GM21723 (cell line): ENCODE measurements at regions not wholly inside any gene's neighbourhood (a gene's known extent, or its start where the extent isn't known, plus 50 kb on each side); places are given as distances from the start of the nearest gene placed in this dataset.

Source experiments
- ATAC-seq: cut with Tn5 transposase; IDR thresholded peaks from one replicate; pipeline ENCODE4 v1.9.1; 2021; ENCODE audit warnings: mild to moderate bottlenecking, moderate library complexity; ENCODE audit not compliant: unreplicated experiment

DNA sequence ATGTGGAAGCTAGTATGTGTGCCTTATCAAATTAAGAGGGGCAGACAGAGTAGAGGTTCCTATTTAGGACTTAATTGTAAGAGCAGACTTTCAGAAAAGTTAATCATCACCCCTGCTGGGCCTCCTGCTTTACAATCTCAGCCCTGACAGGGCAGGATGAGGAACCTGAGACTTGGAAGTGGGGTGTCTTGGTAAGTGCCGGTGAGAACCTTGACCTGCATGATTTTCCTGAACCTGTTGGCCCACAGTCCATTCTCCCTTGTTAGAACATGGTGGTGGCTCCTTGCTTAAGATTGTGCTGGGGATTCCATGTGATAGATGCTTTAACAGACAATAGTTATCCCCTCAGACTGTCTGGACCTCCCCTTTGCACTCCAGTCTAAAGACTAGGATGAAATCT is 141.7 kb upstream of the TMEM72 start:
- ATAC-seq, result no peak

DNA sequence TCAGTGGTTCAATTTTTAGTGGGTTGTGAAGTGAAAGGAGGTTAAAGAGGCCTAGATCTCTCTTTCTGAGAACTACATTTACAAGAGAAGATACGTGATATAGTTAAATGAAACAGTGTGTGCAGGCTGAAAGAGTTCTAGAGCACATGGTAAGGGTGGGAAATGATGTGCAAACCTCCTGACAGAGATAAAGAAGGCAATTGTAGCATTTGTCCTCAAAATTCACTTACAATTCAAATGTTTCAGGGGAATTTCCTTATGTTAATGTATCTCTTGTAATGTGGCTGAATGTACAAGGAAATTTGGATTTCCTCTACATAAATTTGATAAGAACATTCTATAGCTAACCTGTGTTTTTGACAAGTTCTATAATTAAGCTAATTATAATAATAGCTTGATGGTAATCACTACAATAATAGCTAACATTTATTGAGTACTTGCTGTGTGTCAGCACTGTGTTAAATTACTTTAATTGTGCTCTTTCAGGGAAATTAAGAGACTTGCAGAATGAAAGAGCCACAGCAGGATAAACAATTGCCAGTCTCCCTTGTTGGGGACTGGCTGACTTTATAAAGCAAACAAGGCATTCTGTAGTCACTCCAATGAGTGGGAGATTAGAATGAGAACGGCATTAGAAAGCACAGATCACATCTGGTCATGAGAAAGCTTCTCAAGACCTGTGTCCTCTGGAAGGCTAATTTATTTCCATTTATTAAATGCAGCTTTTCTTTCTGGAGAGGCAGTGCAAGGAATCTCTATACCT is 139.7 kb upstream of the TMEM72 start:
- no peak for ATAC-seq

DNA sequence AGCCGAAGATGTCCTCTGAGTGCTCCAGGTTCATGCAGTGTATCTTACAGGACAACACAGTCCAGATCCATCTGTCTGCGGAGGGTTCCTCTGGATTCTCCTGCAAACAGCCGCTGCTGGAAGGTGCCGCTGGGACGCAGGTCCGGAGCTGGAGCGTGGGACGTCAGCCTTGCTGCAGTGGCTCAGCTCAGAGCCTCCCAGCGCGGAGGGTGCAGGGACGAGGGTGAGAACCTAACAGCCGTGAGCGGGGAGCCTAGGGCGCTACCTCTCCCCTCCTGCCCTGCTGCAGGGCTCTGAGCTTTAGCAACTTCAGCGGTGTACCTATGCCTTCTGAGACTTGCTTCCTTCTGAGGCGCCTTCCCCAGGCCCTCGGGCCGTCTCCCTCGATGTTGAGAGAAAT is 137.6 kb upstream of the TMEM72 start:
- no peak for ATAC-seq

DNA sequence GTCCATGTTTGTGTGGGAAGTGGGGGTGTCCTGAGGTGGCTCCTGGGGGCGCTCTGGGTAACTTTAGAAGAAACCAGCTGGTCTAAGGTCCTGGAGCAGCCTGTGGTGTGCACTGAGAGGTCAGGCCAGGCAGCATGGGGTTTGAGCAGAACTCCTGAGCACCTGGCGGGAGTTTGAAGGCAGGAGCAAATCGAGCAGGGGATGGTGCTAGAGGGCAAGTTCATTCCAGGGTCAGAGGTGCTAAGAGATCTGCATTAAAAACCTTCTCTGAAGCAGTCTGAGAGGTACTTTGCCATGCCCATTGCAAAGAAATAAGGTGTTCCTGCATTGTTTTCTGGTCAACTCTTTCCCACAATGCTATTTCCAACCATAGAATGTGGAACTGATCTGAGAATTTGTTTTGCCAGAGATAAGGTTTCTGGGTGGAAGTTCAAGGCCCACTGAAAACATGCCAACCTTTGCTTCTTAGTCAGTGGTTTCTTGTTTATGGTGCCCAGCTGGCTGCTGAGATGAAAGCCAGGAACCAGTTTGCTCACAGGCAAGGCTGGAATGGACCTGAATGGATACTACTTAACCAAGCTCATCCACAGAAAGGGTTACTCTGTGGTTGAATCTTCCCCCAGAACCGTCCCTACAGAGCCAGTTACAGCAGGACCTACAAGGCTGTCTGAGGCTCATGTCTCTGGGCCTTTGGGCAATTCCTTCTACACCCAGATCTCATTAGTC is 136.3 kb upstream of the TMEM72 start:
- ATAC-seq, result no peak

DNA sequence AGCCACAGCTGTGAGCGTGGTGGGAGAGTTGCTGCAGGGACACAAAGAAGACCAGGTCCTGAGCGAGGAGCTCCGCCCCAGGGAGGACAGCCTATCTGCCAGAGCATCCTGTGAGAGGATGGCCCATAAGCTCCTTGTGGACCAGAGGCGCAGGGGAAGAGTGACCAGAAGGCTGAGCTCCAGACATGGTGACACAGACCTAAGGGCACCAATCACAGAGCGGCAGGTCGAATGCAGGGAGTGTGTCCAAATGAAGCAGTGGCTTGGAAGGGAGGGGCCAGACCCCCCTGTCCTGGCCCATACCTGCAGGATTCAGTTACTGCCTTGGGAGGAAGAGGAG is 135.8 kb upstream of the TMEM72 start:
- no peak for ATAC-seq

DNA sequence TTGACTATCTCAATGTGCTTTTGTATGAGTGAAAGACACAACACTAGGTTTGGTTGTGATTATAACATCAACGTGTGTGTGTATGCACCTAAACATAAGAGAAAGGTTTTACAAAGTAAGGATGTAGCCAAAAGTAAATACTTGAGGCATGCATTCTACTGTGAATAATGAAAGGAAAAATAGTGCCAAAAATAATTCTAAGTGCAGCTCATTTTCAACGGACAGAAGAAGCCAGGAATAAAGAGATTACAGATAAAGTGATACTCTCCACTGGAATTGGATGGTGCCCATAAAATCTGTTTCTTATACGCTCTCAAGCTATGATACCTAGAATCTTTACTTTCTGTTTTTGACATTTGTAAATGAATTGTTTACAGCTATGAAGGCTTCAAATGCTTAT is 135.0 kb upstream of the TMEM72 start:
- ATAC-seq, result no peak

DNA sequence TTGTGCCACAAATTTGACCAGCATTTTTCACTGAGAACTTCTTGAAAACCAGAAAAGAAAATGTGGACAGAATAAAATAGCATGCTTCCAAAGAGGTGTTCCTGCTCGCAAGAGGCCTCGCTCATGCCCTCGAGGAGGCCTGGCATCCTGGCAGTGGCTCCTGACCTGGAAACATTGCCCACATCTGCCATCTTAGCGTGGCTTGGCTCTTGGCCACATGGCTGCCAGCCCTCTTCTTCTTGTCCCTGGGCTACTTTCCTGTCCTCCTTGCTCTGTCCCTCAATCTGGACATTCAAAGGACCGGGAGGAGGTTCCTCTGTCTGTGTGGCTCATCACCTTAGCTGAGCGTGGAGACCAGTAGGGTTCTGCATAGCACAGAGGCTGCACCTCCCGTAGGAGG is 131.6 kb upstream of the TMEM72 start:
- no peak for ATAC-seq

DNA sequence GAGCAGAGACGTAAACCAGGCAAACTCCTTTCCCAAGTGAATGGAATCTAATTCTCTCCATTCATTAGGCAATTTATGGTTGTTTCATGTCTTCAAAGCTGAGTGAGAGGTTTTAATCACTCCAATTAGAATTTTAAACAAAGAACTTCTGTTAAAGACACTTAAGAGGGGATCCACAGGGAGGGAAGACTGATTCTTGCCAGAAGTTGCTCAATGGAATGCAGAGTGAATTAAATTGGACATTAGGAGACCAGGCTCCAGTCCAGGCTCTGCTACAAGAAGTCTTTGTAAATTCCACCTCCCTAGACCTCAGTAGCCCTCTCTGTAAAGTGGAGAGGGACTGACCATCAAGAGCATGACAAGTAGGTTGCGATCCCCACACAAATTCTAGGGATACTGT is 130.7 kb upstream of the TMEM72 start:
- ATAC-seq, result no peak

DNA sequence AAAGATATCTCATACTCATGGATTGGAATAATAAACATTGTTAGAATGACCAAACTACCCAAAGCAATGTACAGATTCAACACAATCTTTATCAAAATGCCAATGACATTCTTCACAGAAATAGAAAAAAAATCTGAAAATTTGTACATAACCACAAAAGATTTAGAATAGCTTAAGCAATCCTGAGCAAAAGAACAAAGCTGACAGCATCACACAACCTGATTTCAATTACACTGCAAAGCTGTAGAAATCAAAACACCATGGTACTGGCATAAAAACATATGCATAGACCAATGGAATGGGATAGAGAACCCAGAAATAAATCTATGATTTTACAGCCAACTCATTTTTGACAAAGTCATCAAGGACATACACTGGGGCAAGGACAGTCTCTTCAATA is 130.0 kb upstream of the TMEM72 start:
- no peak for ATAC-seq

DNA sequence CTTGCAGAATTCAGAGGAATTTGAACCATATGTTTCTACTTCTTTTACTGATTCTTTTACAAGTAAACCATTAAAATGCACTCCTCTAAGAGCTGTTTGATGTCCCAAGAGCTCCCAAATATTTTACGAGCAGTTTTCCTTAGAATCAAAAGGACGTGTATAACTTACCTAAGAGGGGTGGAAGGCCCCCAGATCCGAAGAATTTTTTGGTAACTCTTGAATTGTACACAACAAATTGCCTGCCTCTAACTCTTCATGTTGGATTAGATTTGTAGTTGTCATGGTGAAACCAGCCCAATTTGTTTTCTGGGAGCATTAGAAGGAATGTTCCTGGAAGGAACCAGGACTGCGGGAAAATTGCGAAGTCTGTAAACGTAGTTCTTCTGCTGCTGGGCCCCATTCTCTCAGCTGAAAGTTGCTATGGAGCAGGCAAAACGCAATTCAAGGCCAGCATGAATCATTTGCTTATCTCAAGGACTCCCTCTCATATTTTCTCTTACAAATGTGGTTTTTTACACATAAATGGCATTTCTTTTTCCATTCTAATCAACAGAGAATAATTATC is 124.8 kb upstream of the TMEM72 start:
- ATAC-seq, result no peak

DNA sequence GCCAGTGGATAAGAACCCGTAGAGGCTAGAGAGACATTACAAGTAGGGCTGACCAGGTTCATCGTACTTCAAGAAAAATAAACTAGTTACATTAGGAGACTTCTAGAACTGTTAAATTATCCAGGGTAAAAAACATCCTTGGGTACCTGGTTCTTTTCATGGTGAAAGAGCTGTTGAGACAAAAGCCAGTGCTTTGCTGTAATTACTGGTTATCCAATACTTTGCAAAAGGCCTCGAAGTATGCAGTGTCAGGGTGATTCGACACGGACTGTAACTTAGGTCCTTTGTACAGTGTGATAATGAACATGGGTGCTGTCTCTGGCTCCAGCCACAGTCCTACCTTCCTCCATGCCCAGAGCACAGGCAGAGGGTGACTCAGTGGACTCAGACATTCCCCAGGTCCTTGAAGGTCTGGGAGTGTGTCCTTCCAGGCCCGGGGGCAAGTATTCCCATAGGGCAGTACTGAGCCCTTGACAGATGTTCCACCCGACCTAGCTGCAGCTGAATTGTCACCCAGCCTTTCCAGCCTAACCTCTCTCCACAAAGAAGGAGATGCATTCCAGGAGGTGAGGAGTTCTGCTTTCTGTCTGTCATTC is 123.6 kb upstream of the TMEM72 start:
- no peak for ATAC-seq

DNA sequence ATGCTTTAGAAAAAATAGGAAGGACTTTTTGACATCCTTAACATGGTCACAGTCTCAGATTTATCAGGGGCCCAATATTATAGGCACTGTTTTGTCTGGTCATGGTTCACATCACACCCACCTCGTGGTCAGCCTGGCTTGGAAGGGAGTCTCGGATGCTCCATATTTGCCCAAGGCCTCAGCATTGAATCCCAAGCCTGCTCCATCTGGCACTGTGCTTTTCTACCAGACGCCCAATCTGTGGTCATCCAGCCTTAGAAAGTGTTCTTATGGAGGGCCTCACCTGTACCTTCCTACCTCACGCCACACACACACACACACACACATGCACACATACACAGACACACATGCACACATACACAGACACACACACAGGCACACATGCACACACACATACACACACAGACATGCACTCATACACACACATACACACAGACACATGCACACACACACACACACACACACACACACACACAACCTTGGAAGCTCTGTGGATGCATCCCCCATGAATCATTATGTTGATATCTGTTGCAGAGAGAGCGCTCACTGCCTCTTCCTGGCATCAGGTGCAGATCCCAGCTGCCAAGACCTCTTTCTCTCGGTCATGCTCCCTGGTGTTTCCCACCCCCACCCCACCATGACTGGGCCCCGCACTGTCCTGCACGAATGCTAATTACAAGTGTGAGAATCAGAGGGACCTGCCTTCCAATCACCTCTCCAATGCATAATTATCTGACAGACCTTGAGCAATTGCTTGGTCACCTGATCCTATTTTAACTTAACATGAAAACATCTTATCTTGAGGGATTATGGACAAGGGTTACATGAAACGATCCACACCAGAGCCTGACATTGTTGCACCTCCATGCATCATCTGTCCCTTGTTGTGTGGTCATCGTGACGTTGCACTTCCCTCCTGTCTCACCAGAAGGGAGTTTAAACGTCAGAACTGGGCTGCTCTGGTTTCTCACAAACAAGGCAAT is 122.7 kb upstream of the TMEM72 start:
- no peak for ATAC-seq

DNA sequence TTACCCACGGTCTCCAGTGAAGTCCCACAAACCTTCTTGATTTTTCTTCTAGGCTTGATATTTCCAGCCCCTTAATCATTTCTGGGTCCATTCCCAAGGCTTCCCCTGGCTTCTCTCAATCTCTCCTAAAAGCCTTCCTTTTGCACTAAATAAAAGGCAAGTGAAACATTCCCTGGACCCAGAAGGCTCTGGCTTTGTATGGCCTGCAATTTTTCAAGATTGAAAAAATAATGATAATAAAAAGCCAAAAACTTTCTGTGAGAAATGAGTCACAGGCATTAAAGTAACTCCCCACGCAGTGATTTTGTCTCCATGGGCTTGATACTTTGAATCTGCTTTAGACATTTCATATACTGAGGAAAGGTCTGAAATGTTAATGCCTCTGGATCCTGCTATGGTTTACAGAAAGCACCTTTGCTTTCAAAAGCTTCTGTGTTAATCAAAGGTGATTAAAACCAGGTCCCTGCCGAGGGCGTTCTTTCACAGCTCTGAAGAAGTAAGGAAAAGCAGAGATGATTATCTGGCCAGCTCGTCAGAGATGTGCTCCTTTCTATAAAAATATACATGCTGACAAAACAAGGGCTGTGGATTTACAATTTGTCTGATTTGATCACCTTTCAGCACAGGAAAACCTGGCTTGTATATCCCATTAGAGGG is 118.9 kb upstream of the TMEM72 start:
- ATAC-seq, result no peak

DNA sequence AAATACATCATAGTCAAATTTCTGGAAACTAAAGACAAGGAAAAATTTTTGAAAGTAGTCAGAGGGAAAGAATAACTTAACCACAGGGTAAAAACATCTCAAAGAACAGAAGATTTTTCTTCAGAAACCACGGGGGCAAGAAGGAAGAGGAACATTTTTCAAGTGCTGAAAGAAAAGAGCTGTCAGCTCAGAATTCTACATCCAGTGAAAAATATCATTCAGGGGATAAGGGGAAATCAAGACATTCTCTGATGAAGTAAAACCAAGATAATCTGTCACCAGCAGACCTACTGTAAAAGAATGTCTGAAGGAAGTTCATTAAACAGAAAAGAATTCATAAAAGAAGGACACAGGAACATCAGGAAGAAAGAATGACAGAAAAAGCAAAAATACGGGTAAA is 111.2 kb upstream of the TMEM72 start:
- ATAC-seq, result no peak

DNA sequence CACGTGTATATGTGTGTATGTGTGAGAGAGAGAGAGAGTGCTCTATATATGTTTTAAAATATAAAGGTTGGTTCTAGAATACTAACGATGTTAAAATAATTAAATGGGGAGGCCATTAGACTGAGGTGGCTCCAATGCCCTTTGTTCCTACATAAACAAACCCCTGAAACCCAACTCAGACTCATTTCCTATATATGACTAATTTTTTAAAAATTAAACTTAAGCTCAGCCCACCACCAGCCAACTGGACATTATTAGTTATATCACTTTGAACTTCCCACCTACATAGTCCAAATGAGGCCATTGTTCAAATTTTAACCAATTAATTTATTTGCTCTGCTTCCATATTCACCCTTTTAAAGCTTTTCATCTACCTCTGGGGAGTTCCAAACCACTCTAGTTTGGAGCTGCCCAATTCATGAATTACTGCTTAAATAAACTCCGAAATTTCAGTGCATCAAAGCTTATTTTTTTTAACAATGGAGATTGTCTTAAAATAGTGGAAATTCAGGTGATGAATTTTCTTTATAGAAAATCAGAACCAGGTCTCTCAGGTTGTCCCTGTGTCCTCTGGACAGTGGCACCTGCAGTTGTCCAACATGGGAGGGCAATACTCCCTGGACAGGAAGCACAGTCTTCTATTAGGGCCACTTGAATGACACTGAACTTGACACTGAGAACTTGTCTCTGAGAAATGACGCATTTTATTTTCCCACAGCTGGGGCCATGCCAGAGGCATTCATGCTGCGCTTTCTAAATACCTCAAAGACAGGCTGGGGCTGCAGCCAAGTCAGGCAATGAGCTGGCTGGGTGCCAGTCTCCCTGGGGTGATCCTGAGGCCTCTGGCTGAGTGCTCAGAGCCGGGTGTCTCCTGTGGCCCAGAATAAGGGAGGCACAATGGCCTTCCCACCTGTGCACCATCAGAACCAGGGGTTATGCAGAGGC is 109.5 kb upstream of the TMEM72 start:
- ATAC-seq, result no peak

DNA sequence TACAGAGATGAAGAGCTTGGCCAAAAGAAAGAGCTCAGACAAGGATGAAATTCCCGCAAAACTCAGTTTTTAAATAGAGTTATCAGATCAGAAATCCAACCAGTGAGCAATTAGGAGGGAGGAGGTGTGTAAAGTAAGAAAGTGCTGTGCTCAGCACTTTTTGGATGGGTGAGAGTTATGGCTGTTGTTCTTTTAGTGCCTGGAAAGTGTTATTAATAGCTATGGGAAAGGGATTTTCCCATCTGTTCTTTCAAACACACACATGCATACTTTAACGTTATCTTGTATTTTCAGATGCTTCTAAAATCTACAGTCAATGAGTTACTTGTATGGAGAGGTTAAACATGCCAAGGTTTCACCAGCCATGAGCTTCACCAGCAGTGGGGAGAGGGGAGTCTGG is 107.3 kb upstream of the TMEM72 start:
- ATAC-seq, result no peak

DNA sequence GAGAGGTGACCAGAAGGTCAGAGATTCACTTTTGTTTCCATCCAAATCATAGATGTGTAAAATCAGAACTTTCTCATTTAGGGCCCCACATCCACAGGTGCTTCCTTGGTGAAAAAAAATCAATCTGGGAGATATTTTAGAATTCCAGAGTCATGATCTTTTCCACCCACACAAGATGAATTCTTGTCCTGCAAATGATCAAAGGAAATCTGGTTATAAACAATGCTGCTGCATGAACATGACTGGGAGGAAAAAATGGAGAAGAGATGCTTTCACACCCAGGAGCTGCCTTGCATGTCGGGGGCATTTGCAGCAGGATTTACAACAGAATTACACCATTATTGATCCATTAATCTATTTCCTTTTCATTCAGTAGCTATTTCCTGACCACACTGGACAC is 106.5 kb upstream of the TMEM72 start:
- no peak for ATAC-seq

DNA sequence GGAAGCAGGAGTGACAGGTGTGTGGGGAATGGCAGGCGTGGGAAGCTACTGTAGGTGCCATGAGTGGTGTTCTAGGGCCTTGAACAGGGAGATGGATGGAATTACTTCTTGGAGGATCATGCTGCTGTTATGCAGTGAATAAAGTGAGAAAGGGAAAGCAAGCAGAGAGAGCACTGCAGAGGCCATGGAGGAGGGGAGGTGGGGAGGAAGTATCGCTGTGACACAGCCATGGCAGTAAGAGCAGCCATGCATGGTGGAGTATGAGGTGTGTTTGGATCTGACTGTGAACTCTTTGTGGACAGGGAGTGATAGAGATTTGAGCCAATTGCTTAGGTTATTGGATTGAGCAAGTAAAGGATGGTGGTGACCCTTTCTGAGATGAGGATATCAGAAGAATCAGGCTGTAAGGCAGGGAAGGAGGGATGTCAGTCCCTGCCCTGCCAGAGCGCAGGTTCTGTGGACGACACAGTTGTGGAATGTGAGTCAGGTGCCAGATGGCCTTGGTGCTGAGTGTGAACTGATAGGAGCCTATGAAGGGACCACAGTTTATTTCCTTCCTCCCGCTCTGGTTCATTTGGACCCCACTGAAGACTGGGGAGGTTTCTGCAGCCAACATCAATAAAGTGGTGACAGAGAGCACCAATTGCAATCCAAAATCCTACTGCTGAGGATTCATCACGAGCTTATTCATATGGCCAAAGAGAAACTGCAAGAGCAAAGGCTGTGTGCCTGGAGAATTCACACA is 105.5 kb upstream of the TMEM72 start:
- ATAC-seq, result no peak

DNA sequence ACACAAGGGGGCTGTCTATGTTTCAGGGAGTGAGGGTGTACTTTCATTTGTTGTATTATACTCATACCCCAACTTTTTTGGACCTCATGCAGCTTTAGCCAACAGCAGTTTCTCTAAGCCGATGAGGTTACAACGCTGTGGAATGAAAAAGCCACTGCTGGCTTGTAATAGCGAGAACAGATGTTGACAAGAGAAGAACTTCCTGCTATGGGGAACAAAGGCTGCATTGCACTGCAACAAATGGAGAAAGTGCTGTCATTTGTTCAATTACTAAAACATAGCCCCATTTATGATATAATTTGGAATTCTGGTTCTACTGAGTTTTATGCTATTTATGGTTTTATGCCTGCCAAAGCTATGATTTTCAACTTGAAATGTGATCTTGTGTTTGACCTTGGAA is 104.2 kb upstream of the TMEM72 start:
- no peak for ATAC-seq
